ENCODE measurements at regions not wholly inside any gene's neighbourhood (a gene's known extent, or its start where the extent isn't known, plus 50 kb on each side); places are given as distances from the start of the nearest gene placed in this dataset.

- H3K27ac ChIP-seq (ENCODE audit: low read length): no peak overlapping the region
- H3K27me3 ChIP-seq (ENCODE audit: low read depth, low read length): no peaks in the 10 kb centered on the region
- H3K4me1 ChIP-seq (ENCODE audit: control insufficient read depth in 1 of 2, insufficient read depth in 2 of 2, low read length in 2 of 2): no peaks in the 10 kb centered on the region
- H3K4me3 ChIP-seq (ENCODE audit: low read depth in 1 of 2, low read length in 2 of 2): no peak overlapping the region
- H3K9me3 ChIP-seq (ENCODE audit: control insufficient read depth in 1 of 2, low read length in 2 of 2): no peaks in the 10 kb centered on the region
- no peaks in the 10 kb centered on the region for H3K36me3 ChIP-seq (ENCODE audit: control insufficient read depth in 1 of 2, insufficient read depth in 2 of 2, low read length in 2 of 2)
Measured at GRCh38 chr18:78927616-78928015, 52.0 kb upstream of the SALL3 start.

GRCh38 chr18:78928076-78928475, 51.5 kb upstream of the SALL3 start:
- no peaks in the 10 kb centered on the region for H3K9me3 ChIP-seq (ENCODE audit: control insufficient read depth in 1 of 2, low read length in 2 of 2)
- no peak overlapping the region for H3K27ac ChIP-seq (ENCODE audit: low read length)
- H3K27me3 ChIP-seq (ENCODE audit: low read depth, low read length): no peaks in the 10 kb centered on the region
- no peaks in the 10 kb centered on the region for H3K36me3 ChIP-seq (ENCODE audit: control insufficient read depth in 1 of 2, insufficient read depth in 2 of 2, low read length in 2 of 2)
- H3K4me1 ChIP-seq (ENCODE audit: control insufficient read depth in 1 of 2, insufficient read depth in 2 of 2, low read length in 2 of 2): no peaks in the 10 kb centered on the region
- H3K4me3 ChIP-seq (ENCODE audit: low read depth in 1 of 2, low read length in 2 of 2): no peak overlapping the region

- H3K36me3 ChIP-seq (ENCODE audit: control insufficient read depth in 1 of 2, insufficient read depth in 2 of 2, low read length in 2 of 2): no peaks in the 10 kb centered on the region
- no peak overlapping the region for H3K27ac ChIP-seq (ENCODE audit: low read length)
- H3K9me3 ChIP-seq (ENCODE audit: control insufficient read depth in 1 of 2, low read length in 2 of 2): no peaks in the 10 kb centered on the region
- H3K4me3 ChIP-seq (ENCODE audit: low read depth in 1 of 2, low read length in 2 of 2): no peak overlapping the region
- H3K27me3 ChIP-seq (ENCODE audit: low read depth, low read length): no peaks in the 10 kb centered on the region
- H3K4me1 ChIP-seq (ENCODE audit: control insufficient read depth in 1 of 2, insufficient read depth in 2 of 2, low read length in 2 of 2): no peaks in the 10 kb centered on the region
Measured at GRCh38 chr18:78929516-78929915, 50.1 kb upstream of the SALL3 start.
